ENCODE measurements at regions not wholly inside any gene's neighbourhood (a gene's known extent, or its start where the extent isn't known, plus 50 kb on each side); places are given as distances from the start of the nearest gene placed in this dataset.

GRCh38 chr2:16589465-16589864, 76.2 kb downstream of the CYRIA start:
- DNase-seq: no peak
- Histone ChIP-seq H3K27ac (no peak overlapping the region), H3K36me3 (peaks cover 0 to 46% (median 4%) of the 10 kb centered on the region in 6 donors), H3K4me3 (no peak overlapping the region), H3K27me3 (replicated peaks in 1 of 7) (no peaks in the 10 kb centered on the region), H3K9me3 (no peaks in the 10 kb centered on the region), H3K4me1 (peaks cover 0 to 15% (median 3%) of the 10 kb centered on the region in 6 donors)
- intact Hi-C loops (cut with DNase I; ENCODE audit: low total_unique reads): no loop called here
- WGBS, 5 donors: 84 to 90% (median 86%) methylated on average over 3 of the region's 3 CpGs
- no peak for TF ChIP-seq POLR2AphosphoS5 (IDR thresholded peaks at IDR 0.05)
- TF ChIP-seq, protein P1, sequence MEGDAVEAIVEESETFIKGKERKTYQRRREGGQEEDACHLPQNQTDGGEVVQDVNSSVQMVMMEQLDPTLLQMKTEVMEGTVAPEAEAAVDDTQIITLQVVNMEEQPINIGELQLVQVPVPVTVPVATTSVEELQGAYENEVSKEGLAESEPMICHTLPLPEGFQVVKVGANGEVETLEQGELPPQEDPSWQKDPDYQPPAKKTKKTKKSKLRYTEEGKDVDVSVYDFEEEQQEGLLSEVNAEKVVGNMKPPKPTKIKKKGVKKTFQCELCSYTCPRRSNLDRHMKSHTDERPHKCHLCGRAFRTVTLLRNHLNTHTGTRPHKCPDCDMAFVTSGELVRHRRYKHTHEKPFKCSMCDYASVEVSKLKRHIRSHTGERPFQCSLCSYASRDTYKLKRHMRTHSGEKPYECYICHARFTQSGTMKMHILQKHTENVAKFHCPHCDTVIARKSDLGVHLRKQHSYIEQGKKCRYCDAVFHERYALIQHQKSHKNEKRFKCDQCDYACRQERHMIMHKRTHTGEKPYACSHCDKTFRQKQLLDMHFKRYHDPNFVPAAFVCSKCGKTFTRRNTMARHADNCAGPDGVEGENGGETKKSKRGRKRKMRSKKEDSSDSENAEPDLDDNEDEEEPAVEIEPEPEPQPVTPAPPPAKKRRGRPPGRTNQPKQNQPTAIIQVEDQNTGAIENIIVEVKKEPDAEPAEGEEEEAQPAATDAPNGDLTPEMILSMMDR (IDR thresholded peaks at IDR 0.05 in 8 of 11, conservative IDR thresholded peaks at IDR 0.05 in 3 of 11): no peak
- TF ChIP-seq POLR2A (IDR thresholded peaks at IDR 0.05): no peak

DNA sequence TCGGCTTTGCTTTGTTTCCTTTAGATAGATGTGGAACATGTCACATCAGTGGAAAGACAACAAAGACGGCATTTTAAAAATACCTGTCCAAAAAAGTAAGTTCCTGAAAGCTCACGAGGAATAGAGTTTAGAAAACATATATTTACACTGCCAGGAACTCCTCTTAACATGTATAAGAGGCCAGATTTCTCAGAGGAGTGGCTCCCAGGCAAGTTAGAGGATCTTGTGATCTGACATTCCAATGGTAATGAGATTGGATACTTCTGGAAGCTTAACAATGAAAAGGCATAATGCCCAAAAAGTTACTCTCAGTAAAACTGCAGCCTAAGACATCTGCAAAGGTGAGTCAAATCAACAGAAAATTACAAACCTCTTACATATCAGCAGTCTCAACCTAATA, 77.1 kb downstream of the CYRIA start:
- Histone ChIP-seq H3K27ac (no peak overlapping the region), H3K4me3 (no peak overlapping the region), H3K27me3 (replicated peaks in 1 of 7) (no peaks in the 10 kb centered on the region), H3K9me3 (no peaks in the 10 kb centered on the region), H3K36me3 (peaks cover 0 to 55% (median 4%) of the 10 kb centered on the region in 6 donors), H3K4me1 (peaks cover 0 to 15% (median 3%) of the 10 kb centered on the region in 6 donors)
- intact Hi-C loops (cut with DNase I; ENCODE audit: low total_unique reads): no loop called here
- TF ChIP-seq, protein P1 (IDR thresholded peaks at IDR 0.05 in 8 of 11, conservative IDR thresholded peaks at IDR 0.05 in 3 of 11): no peak
- TF ChIP-seq POLR2AphosphoS5 (IDR thresholded peaks at IDR 0.05) (no peak), POLR2A (IDR thresholded peaks at IDR 0.05) (no peak)
- 88 to 92% (median 89%) methylated on average over 3 of the region's 3 CpGs for WGBS, 5 donors
- DNase-seq: no peak

- H3K36me3 ChIP-seq: peaks cover 0 to 64% (median 4%) of the 10 kb centered on the region in 6 donors
- H3K27ac ChIP-seq: no peak overlapping the region
- H3K9me3 ChIP-seq: no peaks in the 10 kb centered on the region
- no peaks in the 10 kb centered on the region for H3K27me3 ChIP-seq (replicated peaks in 1 of 7)
- WGBS, 5 donors: 67 to 81% (median 77%) methylated on average over 4 of the region's 4 CpGs
- DNase-seq: no peak
- no peak overlapping the region for H3K4me3 ChIP-seq
- intact Hi-C loops (cut with DNase I; ENCODE audit: low total_unique reads): no loop called here
- TF ChIP-seq, protein P1 (IDR thresholded peaks at IDR 0.05 in 8 of 11, conservative IDR thresholded peaks at IDR 0.05 in 3 of 11): no peak
- no peak for TF ChIP-seq POLR2A (IDR thresholded peaks at IDR 0.05)
- TF ChIP-seq POLR2AphosphoS5 (IDR thresholded peaks at IDR 0.05): no peak
- peaks cover 0 to 15% (median 3%) of the 10 kb centered on the region in 6 donors for H3K4me1 ChIP-seq
Observed at GRCh38 chr2:16587601-16588000, 78.0 kb downstream of the CYRIA start.

GRCh38 chr2:16584824-16585540, 80.7 kb downstream of the CYRIA start:
- Histone ChIP-seq H3K27ac (peak overlapping the region in 4 of 8 donors; percentile 23 to 52 (median 30)), H3K27me3 (replicated peaks in 1 of 7) (no peaks in the 10 kb centered on the region), H3K4me1 (peaks cover 0 to 15% (median 3%) of the 10 kb centered on the region in 6 donors), H3K4me3 (no peak overlapping the region), H3K9me3 (no peaks in the 10 kb centered on the region), H3K36me3 (peaks cover 0 to 57% (median 6%) of the 10 kb centered on the region in 6 donors)
- no peak for DNase-seq
- 40 to 66% (median 58%) methylated on average over 2 of the region's 2 CpGs for WGBS, 5 donors
- intact Hi-C loops (cut with DNase I; ENCODE audit: low total_unique reads): no loop called here
- TF ChIP-seq POLR2A (IDR thresholded peaks at IDR 0.05) (no peak), POLR2AphosphoS5 (IDR thresholded peaks at IDR 0.05) (no peak)
- TF ChIP-seq, protein P1 (IDR thresholded peaks at IDR 0.05 in 8 of 11, conservative IDR thresholded peaks at IDR 0.05 in 3 of 11): no peak
